Esophagus muscularis mucosa (tissue), 4 donors: ENCODE measurements at regions not wholly inside any gene's neighbourhood (a gene's known extent, or its start where the extent isn't known, plus 50 kb on each side); places are given as distances from the start of the nearest gene placed in this dataset.

ENCODE experiments used
- DNase-seq: peaks from one replicate; pipeline ENCODE4 v3.0.0-alpha.2; 2017; ENCODE audit errors: extremely low spot score
- H3K27ac ChIP-seq, 4 donors: fragments of 200-600 bp; sonication (generic); replicated peaks in 1 of 4; 1 replicate in 3 of 4; 2 replicates in 1 of 4; pipeline ENCODE4 v1.5.1; 2016 to 2019; ENCODE audit warnings: mild to moderate bottlenecking in 1 of 4
- H3K27me3 ChIP-seq, 4 donors: fragments of 200-600 bp; sonication (generic); one replicate each; pipeline versions ENCODE4 v1.5.1 to v1.6.0; 2016 to 2019
- H3K36me3 ChIP-seq, 4 donors: fragments of 200-600 bp; sonication (generic); one replicate each; pipeline ENCODE4 v1.5.1; 2016 to 2019
- H3K4me1 ChIP-seq, 4 donors: fragments of 200-600 bp; sonication (generic); one replicate each; pipeline ENCODE4 v1.5.1; 2016 to 2019
- H3K4me3 ChIP-seq, 4 donors: fragments of 200-600 bp; sonication (generic); 1 replicate in 2 of 4; 2 replicates in 2 of 4; pipeline ENCODE4 v1.5.1; 2016 to 2019; ENCODE audit warnings: mild to moderate bottlenecking in 4 of 4, moderate library complexity in 1 of 4
- H3K9me3 ChIP-seq, 4 donors: fragments of 200-600 bp; sonication (generic); 1 replicate in 3 of 4; 2 replicates in 1 of 4; pipeline ENCODE4 v1.5.1; 2016 to 2019
- EP300 ChIP-seq: sonication (generic); formaldehyde crosslinking; IDR thresholded peaks from one replicate; pipeline ENCODE4 v1.6.1; 2017; ENCODE audit warnings: antibody characterized with exemption
- POLR2A ChIP-seq: fragments of 450-650 bp; IDR thresholded peaks from one replicate; pipeline ENCODE4 v1.6.1; 2017; ENCODE audit warnings: antibody characterized with exemption, moderate library complexity, mild to moderate bottlenecking, low read depth
- POLR2AphosphoS5 ChIP-seq, 2 donors: sonication (generic); formaldehyde crosslinking; IDR thresholded peaks; one replicate each; pipeline ENCODE4 v1.6.1; 2017; ENCODE audit warnings: antibody characterized with exemption in 2 of 2
- whole genome bisulfite sequencing: methylation state at CpG from one replicate; pipeline ENCODE4 v1.1.5; 2018; 5-methylcytosine and 5-hydroxymethylcytosine counted together
- intact Hi-C: fragments of 100-400 bp; cut with DNase I; formaldehyde crosslinking; loops from one replicate; pipeline ENCODE4 v1.15.1; 2023
- TF ChIP-seq, protein P1 (sequence below), 3 experiments: fragments of 200-600 bp in 2 of 3; fragments of 450-650 bp in 1 of 3; sonication (generic) in 2 of 3; IDR thresholded peaks; one replicate each; pipeline ENCODE4 v1.5.1; 2017 to 2019; ENCODE audit warnings: antibody characterized with exemption in 3 of 3, mild to moderate bottlenecking in 2 of 3, moderate library complexity in 1 of 3

DNA sequence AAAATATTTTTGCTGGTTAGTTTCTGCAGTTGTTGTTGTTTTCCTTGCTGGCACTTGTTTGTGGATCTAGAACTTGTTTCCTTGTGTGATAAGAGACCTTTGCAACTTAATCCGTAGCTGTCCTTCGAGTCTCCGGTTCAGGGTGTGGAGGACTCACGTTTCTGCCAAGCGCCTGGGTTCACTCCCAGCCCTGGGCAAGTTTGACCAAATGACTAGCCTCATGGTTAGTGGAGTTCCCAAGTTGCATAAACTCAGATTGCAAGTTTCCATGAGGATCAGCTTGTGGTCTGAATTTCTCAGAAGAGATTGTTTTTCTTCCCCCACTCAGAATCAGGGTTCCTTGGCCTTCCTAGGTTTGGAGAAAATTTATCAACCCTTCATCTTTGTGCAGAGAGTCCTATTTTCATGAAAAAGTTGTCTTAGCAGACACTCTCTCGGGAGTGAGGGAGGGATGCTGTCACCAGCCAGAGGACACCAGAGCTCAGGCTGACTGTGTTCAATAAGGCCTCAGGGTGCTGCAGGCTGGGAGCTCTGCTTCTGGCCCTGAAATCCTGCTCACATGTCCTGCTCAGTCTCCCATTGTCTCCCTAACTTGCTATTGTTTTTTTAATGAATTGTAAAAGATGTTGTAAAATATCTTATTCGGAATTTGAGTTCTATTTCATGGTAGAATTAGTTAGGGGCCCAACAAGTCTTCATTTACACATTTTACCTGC lies 377.7 kb upstream of the KLF6 start:
- H3K9me3 ChIP-seq: no peaks in the 10 kb centered on the region
- DNase-seq: peak; percentile 75
- no peak overlapping the region for H3K4me3 ChIP-seq
- TF ChIP-seq POLR2AphosphoS5 (IDR thresholded peaks at IDR 0.05): no peak
- TF ChIP-seq, protein P1, sequence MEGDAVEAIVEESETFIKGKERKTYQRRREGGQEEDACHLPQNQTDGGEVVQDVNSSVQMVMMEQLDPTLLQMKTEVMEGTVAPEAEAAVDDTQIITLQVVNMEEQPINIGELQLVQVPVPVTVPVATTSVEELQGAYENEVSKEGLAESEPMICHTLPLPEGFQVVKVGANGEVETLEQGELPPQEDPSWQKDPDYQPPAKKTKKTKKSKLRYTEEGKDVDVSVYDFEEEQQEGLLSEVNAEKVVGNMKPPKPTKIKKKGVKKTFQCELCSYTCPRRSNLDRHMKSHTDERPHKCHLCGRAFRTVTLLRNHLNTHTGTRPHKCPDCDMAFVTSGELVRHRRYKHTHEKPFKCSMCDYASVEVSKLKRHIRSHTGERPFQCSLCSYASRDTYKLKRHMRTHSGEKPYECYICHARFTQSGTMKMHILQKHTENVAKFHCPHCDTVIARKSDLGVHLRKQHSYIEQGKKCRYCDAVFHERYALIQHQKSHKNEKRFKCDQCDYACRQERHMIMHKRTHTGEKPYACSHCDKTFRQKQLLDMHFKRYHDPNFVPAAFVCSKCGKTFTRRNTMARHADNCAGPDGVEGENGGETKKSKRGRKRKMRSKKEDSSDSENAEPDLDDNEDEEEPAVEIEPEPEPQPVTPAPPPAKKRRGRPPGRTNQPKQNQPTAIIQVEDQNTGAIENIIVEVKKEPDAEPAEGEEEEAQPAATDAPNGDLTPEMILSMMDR (IDR thresholded peaks at IDR 0.05): no peak
- no peak for TF ChIP-seq POLR2A
- TF ChIP-seq EP300: no peak
- no peaks in the 10 kb centered on the region for H3K27me3 ChIP-seq
- H3K36me3 ChIP-seq: no peaks in the 10 kb centered on the region
- H3K27ac ChIP-seq: no peak overlapping the region
- no peaks in the 10 kb centered on the region for H3K4me1 ChIP-seq
- WGBS: 96% methylated on average over 7 of the region's 7 CpGs
- intact Hi-C loops: no loop called here

- TF ChIP-seq POLR2AphosphoS5 (IDR thresholded peaks at IDR 0.05): no peak
- no peak for TF ChIP-seq EP300
- TF ChIP-seq, protein P1 (IDR thresholded peaks at IDR 0.05): no peak
- TF ChIP-seq POLR2A: no peak
- no peak overlapping the region for H3K27ac ChIP-seq
- no peak overlapping the region for H3K4me3 ChIP-seq
- intact Hi-C loops: no loop called here
- no peaks in the 10 kb centered on the region for H3K9me3 ChIP-seq
- H3K27me3 ChIP-seq: no peaks in the 10 kb centered on the region
- no peaks in the 10 kb centered on the region for H3K4me1 ChIP-seq
- DNase-seq: no peak
- 96% methylated on average over 6 of the region's 6 CpGs for WGBS
- H3K36me3 ChIP-seq: no peaks in the 10 kb centered on the region
Observed at GRCh38 chr10:4159173-4159572, 374.2 kb upstream of the KLF6 start.

- intact Hi-C loops: no loop called here
- Histone ChIP-seq H3K27ac (no peak overlapping the region), H3K9me3 (no peaks in the 10 kb centered on the region), H3K36me3 (no peaks in the 10 kb centered on the region), H3K27me3 (no peaks in the 10 kb centered on the region), H3K4me3 (no peak overlapping the region), H3K4me1 (no peaks in the 10 kb centered on the region)
- TF ChIP-seq, protein P1 (IDR thresholded peaks at IDR 0.05): no peak
- TF ChIP-seq POLR2A: no peak
- TF ChIP-seq POLR2AphosphoS5 (IDR thresholded peaks at IDR 0.05): no peak
- no peak for TF ChIP-seq EP300
- DNase-seq: no peak
- WGBS: 75% methylated on average over 4 of the region's 4 CpGs
Observed at GRCh38 chr10:4154191-4154715, 369.2 kb upstream of the KLF6 start.

DNA sequence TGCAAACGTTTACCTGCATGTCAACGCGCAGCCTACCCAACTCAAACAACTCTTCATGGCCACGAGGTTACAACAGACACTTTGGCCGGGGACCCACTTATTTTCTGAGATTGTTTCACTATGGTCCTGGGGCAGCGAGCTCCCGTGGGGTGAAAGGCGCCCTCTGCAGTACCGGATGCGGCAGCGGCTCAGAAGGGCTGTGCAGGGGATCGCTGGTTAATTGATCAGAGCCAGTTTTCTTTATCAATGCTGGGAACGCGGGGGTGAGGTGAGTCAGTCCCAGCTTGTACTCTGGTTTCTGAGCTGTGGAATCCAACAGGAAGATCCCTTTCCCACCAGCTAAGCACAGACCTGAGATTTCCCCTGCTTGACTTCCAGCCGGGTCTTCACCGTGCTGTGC lies 366.5 kb upstream of the KLF6 start:
- H3K27ac ChIP-seq: no peak overlapping the region
- DNase-seq: no peak
- intact Hi-C loops: no loop called here
- no peaks in the 10 kb centered on the region for H3K27me3 ChIP-seq
- TF ChIP-seq POLR2A (no peak), EP300 (no peak), POLR2AphosphoS5 (IDR thresholded peaks at IDR 0.05) (no peak)
- TF ChIP-seq, protein P1 (IDR thresholded peaks at IDR 0.05): no peak
- H3K36me3 ChIP-seq: no peaks in the 10 kb centered on the region
- no peak overlapping the region for H3K4me3 ChIP-seq
- H3K4me1 ChIP-seq: no peaks in the 10 kb centered on the region
- no peaks in the 10 kb centered on the region for H3K9me3 ChIP-seq
- WGBS: 93% methylated on average over 10 of the region's 16 CpGs
